H9 (cell line): ENCODE measurements at regions not wholly inside any gene's neighbourhood (a gene's known extent, or its start where the extent isn't known, plus 50 kb on each side); places are given as distances from the start of the nearest gene placed in this dataset.

Experiments
- DNase-seq: peaks from one replicate; pipeline ENCODE4 v3.0.0-alpha.2; 2017
- H2AFZ ChIP-seq: one replicate; pipeline ENCODE4 v1.6.1; 2013; ENCODE audit warnings: mild to moderate bottlenecking, low read length, control low read depth, moderate library complexity
- H2AK5ac ChIP-seq: 2 replicates; pipeline ENCODE4 v1.6.1; 2013; ENCODE audit warnings: low read length, control low read depth, mixed read lengths; ENCODE audit not compliant: insufficient read length
- H2BK120ac ChIP-seq: one replicate; pipeline ENCODE4 v1.6.1; 2013; ENCODE audit warnings: low read depth, mild to moderate bottlenecking, low read length, control low read depth, inconsistent platforms; ENCODE audit not compliant: poor library complexity, severe bottlenecking
- H2BK12ac ChIP-seq: 2 replicates; pipeline ENCODE4 v1.6.1; 2013; ENCODE audit warnings: low read length, control low read depth, mixed read lengths, low read depth; ENCODE audit not compliant: insufficient read length
- H2BK15ac ChIP-seq: 2 replicates; pipeline ENCODE4 v1.6.1; 2013; ENCODE audit warnings: low read depth, low read length, control low read depth
- H2BK20ac ChIP-seq: one replicate; pipeline ENCODE4 v1.6.1; 2013; ENCODE audit warnings: low read depth, mild to moderate bottlenecking, low read length, control low read depth, inconsistent platforms; ENCODE audit not compliant: poor library complexity, severe bottlenecking
- H2BK5ac ChIP-seq: 2 replicates; pipeline ENCODE4 v1.6.1; 2013; ENCODE audit warnings: low read length, control low read depth, mixed read lengths; ENCODE audit not compliant: insufficient read length
- H3K14ac ChIP-seq: 2 replicates; pipeline ENCODE4 v1.6.1; 2013; ENCODE audit warnings: low read length, control low read depth; ENCODE audit not compliant: insufficient read depth
- H3K18ac ChIP-seq: 2 replicates; pipeline ENCODE4 v1.6.1; 2013; ENCODE audit warnings: low read depth, mild to moderate bottlenecking, mixed read lengths, low read length, control low read depth; ENCODE audit not compliant: insufficient read length
- H3K23ac ChIP-seq: 2 replicates; pipeline ENCODE4 v1.6.1; 2013; ENCODE audit warnings: low read length, control low read depth, mixed read lengths, low read depth; ENCODE audit not compliant: insufficient read length
- H3K23me2 ChIP-seq: 2 replicates; pipeline ENCODE4 v1.6.1; 2013; ENCODE audit warnings: low read depth, mild to moderate bottlenecking, mixed read lengths, low read length, control low read depth; ENCODE audit not compliant: insufficient read length, poor library complexity, severe bottlenecking
- H3K27ac ChIP-seq: 2 replicates; pipeline ENCODE4 v1.5.1; 2013; ENCODE audit warnings: low read length, control low read depth, mixed read lengths, low read depth; ENCODE audit not compliant: insufficient read length
- H3K27me3 ChIP-seq: 2 replicates; pipeline ENCODE4 v1.6.1; 2013; ENCODE audit warnings: low read length, control low read depth, inconsistent platforms; ENCODE audit not compliant: insufficient read depth
- H3K4ac ChIP-seq: 2 replicates; pipeline ENCODE4 v1.6.1; 2013; ENCODE audit warnings: low read depth, mild to moderate bottlenecking, control low read depth, inconsistent platforms, low read length, moderate library complexity
- H3K4me1 ChIP-seq: 2 replicates; pipeline ENCODE4 v1.6.1; 2013; ENCODE audit warnings: low read length, control low read depth, inconsistent platforms; ENCODE audit not compliant: insufficient read depth
- H3K4me2 ChIP-seq: 2 replicates; pipeline ENCODE4 v1.6.1; 2013; ENCODE audit warnings: low read length, control low read depth, mixed read lengths; ENCODE audit not compliant: insufficient read length, insufficient read depth
- H3K56ac ChIP-seq: 2 replicates; pipeline ENCODE4 v1.6.1; 2013; ENCODE audit warnings: low read depth, mild to moderate bottlenecking, mixed read lengths, low read length, control low read depth; ENCODE audit not compliant: insufficient read length
- H3K79me1 ChIP-seq: 2 replicates; pipeline ENCODE4 v1.6.1; 2013; ENCODE audit warnings: low read depth, mild to moderate bottlenecking, moderate library complexity, low read length, control low read depth, inconsistent platforms; ENCODE audit not compliant: insufficient read depth, poor library complexity, severe bottlenecking
- H3K79me2 ChIP-seq: 2 replicates; pipeline ENCODE4 v1.6.1; 2013; ENCODE audit warnings: low read length, control low read depth, inconsistent platforms; ENCODE audit not compliant: insufficient read depth
- H3K9ac ChIP-seq: 2 replicates; pipeline ENCODE4 v1.6.1; 2013; ENCODE audit warnings: low read length, control low read depth, mixed read lengths; ENCODE audit not compliant: insufficient read length; ENCODE audit errors: extremely low read depth
- H3K9me3 ChIP-seq: one replicate; pipeline ENCODE4 v1.6.1; 2013; ENCODE audit warnings: low read depth, low read length, inconsistent platforms; ENCODE audit not compliant: control insufficient read depth
- H3T11ph ChIP-seq: one replicate; pipeline ENCODE4 v1.6.1; 2013; ENCODE audit warnings: mild to moderate bottlenecking, low read length, control low read depth, inconsistent platforms
- H4K20me1 ChIP-seq: one replicate; pipeline ENCODE4 v1.6.1; 2013; ENCODE audit not compliant: control insufficient read depth, insufficient read length, insufficient read depth
- H4K5ac ChIP-seq: 2 replicates; pipeline ENCODE4 v1.6.1; 2013; ENCODE audit warnings: low read depth, mild to moderate bottlenecking, mixed read lengths, low read length, control low read depth; ENCODE audit not compliant: insufficient read length
- H4K8ac ChIP-seq: replicated peaks from 2 replicates; pipeline ENCODE4 v1.6.1; 2013; ENCODE audit warnings: low read length, control low read depth, mixed read lengths, low read depth; ENCODE audit not compliant: insufficient read length
- H4K91ac ChIP-seq: 2 replicates; pipeline ENCODE4 v1.6.1; 2013; ENCODE audit warnings: low read depth, mild to moderate bottlenecking, moderate library complexity, mixed read lengths, low read length, control low read depth; ENCODE audit not compliant: insufficient read length
- H3K27ac Mint-ChIP-seq, 3 experiments: 2 replicates in 2 of 3; 3 replicates in 1 of 3; pipeline ENCODE4 v1.8.0; 2020 to 2021; ENCODE audit warnings: mixed read lengths in 3 of 3, mild to moderate bottlenecking in 1 of 3, moderate library complexity in 1 of 3
- H3K27me3 Mint-ChIP-seq: 2 replicates; pipeline ENCODE4 v1.8.0; 2021; ENCODE audit warnings: low read depth, mild to moderate bottlenecking, moderate library complexity, mixed read lengths
- H3K36me3 Mint-ChIP-seq, 3 experiments: 2 replicates in 2 of 3; 3 replicates in 1 of 3; pipeline ENCODE4 v1.8.0; 2020 to 2021; ENCODE audit warnings: low read depth in 3 of 3, mixed read lengths in 3 of 3; ENCODE audit not compliant: insufficient read depth in 1 of 3
- H3K4me1 Mint-ChIP-seq, 2 experiments: 2 replicates each; pipeline ENCODE4 v1.8.0; 2020; ENCODE audit warnings: mixed read lengths in 2 of 2
- H3K4me3 Mint-ChIP-seq, 2 experiments: 2 replicates in 1 of 2; 3 replicates in 1 of 2; pipeline ENCODE4 v1.8.0; 2020 to 2021; ENCODE audit warnings: mild to moderate bottlenecking in 2 of 2, mixed read lengths in 2 of 2, moderate library complexity in 1 of 2
- H3K9me3 Mint-ChIP-seq, 2 experiments: 2 replicates in 1 of 2; 3 replicates in 1 of 2; pipeline ENCODE4 v1.8.0; 2020; ENCODE audit warnings: mild to moderate bottlenecking in 2 of 2, mixed read lengths in 2 of 2, moderate library complexity in 1 of 2
- WGBS: extraction: QIAGEN DNeasy Blood & Tissue Kit; methylation state at CpG from one replicate; pipeline ENCODE4 v1.1.7; 2013; ENCODE audit warnings: missing lambda C conversion rate, low lambda C conversion rate, mixed read lengths; ENCODE audit not compliant: insufficient read length; ENCODE audit errors: extremely low coverage; 5-methylcytosine and 5-hydroxymethylcytosine counted together
- TF ChIP-seq, protein P1 (sequence below): fragments of 200-600 bp; sonication (generic); conservative IDR thresholded peaks from 3 replicates; pipeline ENCODE4 v1.8.0; 2021; ENCODE audit warnings: antibody characterized with exemption, mild to moderate bottlenecking

DNA sequence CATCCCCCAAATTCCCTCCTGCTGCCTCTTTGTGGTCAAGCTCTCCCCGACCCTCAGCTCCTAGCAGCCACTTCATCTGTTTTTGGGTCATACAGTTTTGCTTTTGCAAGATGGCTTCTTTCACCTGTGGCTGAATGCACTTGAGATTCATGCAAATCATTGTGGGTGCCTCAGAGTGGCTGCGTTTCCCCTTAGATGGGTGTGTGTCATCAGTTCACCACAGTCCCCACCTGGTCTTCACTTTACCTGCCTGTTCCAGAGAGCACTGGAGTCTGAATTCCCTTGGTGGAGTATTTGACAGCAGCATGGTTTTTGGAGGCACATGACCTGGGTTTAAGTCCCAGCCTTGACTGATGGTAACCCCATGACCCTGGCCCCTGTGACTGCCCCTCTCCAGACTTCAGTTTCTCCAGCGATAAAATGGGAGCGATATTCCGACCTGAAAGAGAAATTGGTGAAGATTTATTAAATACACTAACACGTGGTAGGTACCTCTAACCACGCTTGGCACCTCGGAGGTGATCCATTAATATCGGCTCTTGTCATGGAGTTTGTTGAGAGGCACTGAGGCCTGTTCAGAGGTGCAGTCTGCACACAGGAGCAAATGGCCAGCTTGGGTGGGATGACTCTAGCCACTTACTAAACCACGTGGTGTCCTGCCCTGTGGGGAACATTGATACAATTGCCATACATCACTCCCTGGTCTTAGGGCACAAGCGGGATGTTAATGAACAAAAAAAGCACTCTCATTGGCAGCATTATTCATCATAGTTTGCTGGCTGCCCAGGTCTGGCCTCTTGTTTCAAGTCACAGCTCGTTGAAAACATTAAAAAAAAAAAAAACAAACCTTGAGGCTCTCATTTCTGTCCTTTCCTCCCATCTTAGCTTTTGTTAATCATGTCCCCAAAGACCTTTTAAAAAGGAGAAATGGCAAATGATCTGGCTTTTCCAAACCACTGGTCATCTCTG is 167.2 kb upstream of the KCNG1 start:
- H3K79me1 ChIP-seq, result no peaks in the 10 kb centered on the region
- H3K56ac ChIP-seq, result no peak overlapping the region
- no peak overlapping the region; the same call in 1 of the 2 replicates for H3K14ac ChIP-seq
- no CpG with 5 or more reads among the region's 12 CpGs for WGBS
- no peaks in the 10 kb centered on the region for H3K23me2 ChIP-seq
- no peak overlapping the region for H3K4ac ChIP-seq
- H3K4me1 Mint-ChIP-seq, result peaks cover 6 to 9% of the 10 kb centered on the region in 2 experiments; a peak in 3 of 4 replicates
- TF ChIP-seq, protein P1, sequence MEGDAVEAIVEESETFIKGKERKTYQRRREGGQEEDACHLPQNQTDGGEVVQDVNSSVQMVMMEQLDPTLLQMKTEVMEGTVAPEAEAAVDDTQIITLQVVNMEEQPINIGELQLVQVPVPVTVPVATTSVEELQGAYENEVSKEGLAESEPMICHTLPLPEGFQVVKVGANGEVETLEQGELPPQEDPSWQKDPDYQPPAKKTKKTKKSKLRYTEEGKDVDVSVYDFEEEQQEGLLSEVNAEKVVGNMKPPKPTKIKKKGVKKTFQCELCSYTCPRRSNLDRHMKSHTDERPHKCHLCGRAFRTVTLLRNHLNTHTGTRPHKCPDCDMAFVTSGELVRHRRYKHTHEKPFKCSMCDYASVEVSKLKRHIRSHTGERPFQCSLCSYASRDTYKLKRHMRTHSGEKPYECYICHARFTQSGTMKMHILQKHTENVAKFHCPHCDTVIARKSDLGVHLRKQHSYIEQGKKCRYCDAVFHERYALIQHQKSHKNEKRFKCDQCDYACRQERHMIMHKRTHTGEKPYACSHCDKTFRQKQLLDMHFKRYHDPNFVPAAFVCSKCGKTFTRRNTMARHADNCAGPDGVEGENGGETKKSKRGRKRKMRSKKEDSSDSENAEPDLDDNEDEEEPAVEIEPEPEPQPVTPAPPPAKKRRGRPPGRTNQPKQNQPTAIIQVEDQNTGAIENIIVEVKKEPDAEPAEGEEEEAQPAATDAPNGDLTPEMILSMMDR, result no peak
- no peak overlapping the region for H3K4me2 ChIP-seq
- no peaks in the 10 kb centered on the region for H4K20me1 ChIP-seq
- no peak overlapping the region for H3K9ac ChIP-seq
- H3K79me2 ChIP-seq, result no peaks in the 10 kb centered on the region
- H4K91ac ChIP-seq, result no peak overlapping the region
- no peak overlapping the region for H3K23ac ChIP-seq
- H2BK120ac ChIP-seq, result no peak overlapping the region
- no peaks in the 10 kb centered on the region for H3K27me3 ChIP-seq
- H3K4me3 Mint-ChIP-seq, result no peak overlapping the region
- no peak overlapping the region for H2AFZ ChIP-seq
- H3K27ac Mint-ChIP-seq, result no peak overlapping the region
- H3K9me3 Mint-ChIP-seq, result no peaks in the 10 kb centered on the region; a peak in 1 of 5 replicates
- H3K36me3 Mint-ChIP-seq, result no peaks in the 10 kb centered on the region
- no peak overlapping the region for H2BK20ac ChIP-seq
- peak; percentile 17 for DNase-seq
- no peak overlapping the region for H4K5ac ChIP-seq
- H2AK5ac ChIP-seq, result no peak overlapping the region
- no peak overlapping the region for H2BK5ac ChIP-seq
- H3K4me1 ChIP-seq, result 0 out of 2 replicates have a peak, but pooled peaks cover 3% of the 10 kb centered on the region
- H3K27me3 Mint-ChIP-seq, result peaks cover 5% of the 10 kb centered on the region
- no peaks in the 10 kb centered on the region for H3K9me3 ChIP-seq
- no peak overlapping the region for H4K8ac ChIP-seq
- H2BK15ac ChIP-seq, result no peak overlapping the region
- H2BK12ac ChIP-seq, result no peak overlapping the region
- no peak overlapping the region for H3K27ac ChIP-seq
- no peak overlapping the region for H3K18ac ChIP-seq
- no peak overlapping the region for H3T11ph ChIP-seq
